HEK293T (cell line): ENCODE measurements at regions not wholly inside any gene's neighbourhood (a gene's known extent, or its start where the extent isn't known, plus 50 kb on each side); places are given as distances from the start of the nearest gene placed in this dataset.

Experiments used
- FOXM1 ChIP-seq: fragments of 450-650 bp; IDR thresholded peaks from 2 replicates; pipeline ENCODE4 v1.6.1; 2017; ENCODE audit warnings: mild to moderate bottlenecking, borderline replicate concordance
- TARDBP ChIP-seq: fragments of 450-650 bp; IDR thresholded peaks from 2 replicates; pipeline ENCODE4 v1.6.1; 2016

DNA sequence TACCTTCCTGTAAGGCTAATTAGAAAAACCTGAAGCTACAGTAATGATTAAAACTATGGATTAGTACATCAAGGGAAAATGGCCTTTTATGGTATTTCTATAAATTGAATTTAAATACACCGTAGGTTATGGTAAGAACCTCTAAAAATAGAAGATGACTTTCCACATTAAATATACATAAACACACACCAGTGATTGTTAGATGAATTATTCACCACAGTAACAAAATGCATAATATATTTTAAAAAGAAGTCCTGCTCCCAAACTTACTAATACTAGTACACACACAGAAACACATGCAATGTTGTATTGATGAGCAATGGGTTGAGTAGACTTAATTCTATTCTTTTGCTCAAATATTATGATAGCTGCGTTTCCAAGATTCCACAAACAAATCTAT, 277.9 kb upstream of the ANKRD50 start:
- TF ChIP-seq FOXM1 (no peak), TARDBP (no peak)
